Upper lobe of left lung (tissue), 4 donors: ENCODE measurements at regions not wholly inside any gene's neighbourhood (a gene's known extent, or its start where the extent isn't known, plus 50 kb on each side); places are given as distances from the start of the nearest gene placed in this dataset.

Source experiments
- POLR2A ChIP-seq, 4 donors: fragments of 450-650 bp; IDR thresholded peaks; one replicate each; pipeline ENCODE4 v1.5.1; 2016 to 2017; ENCODE audit warnings: antibody characterized with exemption in 4 of 4, mild to moderate bottlenecking in 2 of 4
- TF ChIP-seq, protein P1 (sequence below), 6 experiments: fragments of 450-650 bp in 4 of 6; fragments of 200-600 bp in 2 of 6; sonication (generic) in 2 of 6; IDR thresholded peaks; one replicate each; pipeline ENCODE4 v1.5.1; 2016 to 2019; ENCODE audit warnings: antibody characterized with exemption in 6 of 6

DNA sequence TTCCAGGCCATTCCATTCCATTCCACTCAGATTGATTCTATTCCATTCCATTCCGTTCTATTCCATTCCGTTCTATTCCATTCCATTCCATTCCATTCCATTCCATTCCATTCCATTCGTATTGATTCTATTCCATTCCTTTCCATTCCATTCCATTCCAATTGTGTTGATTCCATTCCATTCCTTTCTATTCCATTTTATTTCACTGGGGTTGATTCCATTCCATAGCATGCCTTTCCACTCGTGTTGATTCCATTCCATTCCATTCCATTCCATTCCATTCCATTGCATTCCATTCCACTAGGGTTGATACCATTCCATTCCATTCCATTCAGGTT lies 1142.3 kb downstream of the RPIA start:
- TF ChIP-seq, protein P1, sequence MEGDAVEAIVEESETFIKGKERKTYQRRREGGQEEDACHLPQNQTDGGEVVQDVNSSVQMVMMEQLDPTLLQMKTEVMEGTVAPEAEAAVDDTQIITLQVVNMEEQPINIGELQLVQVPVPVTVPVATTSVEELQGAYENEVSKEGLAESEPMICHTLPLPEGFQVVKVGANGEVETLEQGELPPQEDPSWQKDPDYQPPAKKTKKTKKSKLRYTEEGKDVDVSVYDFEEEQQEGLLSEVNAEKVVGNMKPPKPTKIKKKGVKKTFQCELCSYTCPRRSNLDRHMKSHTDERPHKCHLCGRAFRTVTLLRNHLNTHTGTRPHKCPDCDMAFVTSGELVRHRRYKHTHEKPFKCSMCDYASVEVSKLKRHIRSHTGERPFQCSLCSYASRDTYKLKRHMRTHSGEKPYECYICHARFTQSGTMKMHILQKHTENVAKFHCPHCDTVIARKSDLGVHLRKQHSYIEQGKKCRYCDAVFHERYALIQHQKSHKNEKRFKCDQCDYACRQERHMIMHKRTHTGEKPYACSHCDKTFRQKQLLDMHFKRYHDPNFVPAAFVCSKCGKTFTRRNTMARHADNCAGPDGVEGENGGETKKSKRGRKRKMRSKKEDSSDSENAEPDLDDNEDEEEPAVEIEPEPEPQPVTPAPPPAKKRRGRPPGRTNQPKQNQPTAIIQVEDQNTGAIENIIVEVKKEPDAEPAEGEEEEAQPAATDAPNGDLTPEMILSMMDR (IDR thresholded peaks at IDR 0.05) = no peak
- no peak for TF ChIP-seq POLR2A (IDR thresholded peaks at IDR 0.05)
